ENCODE measurements at regions not wholly inside any gene's neighbourhood (a gene's known extent, or its start where the extent isn't known, plus 50 kb on each side); places are given as distances from the start of the nearest gene placed in this dataset.

DNA sequence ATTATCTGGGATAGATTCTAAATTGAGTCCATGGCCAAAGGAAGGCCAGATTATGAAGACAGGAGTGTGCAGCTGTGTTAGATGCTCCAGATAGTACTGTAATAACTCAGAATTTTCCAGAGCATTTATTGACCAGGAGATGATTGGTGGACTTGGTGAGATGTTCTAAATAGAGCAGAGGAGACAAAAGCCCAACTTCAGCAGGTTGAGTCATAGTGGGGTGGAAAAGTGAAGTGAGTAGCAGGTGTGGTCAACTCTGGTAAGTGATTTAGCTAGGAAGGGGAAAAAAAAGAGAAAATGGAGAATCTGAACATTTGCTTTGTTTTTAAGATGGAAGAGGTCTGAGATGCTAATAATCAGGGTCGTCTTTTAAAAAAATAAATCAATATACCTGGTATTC lies 227.4 kb downstream of the TMEM200A start:
- DNase-seq (ENCODE audit: low read depth, low spot score): no peak
- no peak overlapping the region for H3K27ac ChIP-seq (ENCODE audit: insufficient read depth, low read depth, low read length)
- H3K79me2 ChIP-seq (ENCODE audit: control insufficient read depth, insufficient read depth, low read length): no peaks in the 10 kb centered on the region
- no peak overlapping the region for H2AFZ ChIP-seq (ENCODE audit: low read depth, low read length)
- ChIA-PET CTCF (interaction anchor here (2.5 kb wide), 1 partner anchor 16 kb away, joined by 7 read pairs; no protein-coding TSS in a partner anchor), POLR2A (no interaction called here)
- H3K4me3 ChIP-seq (replicated peaks in 1 of 3; ENCODE audit: insufficient read depth in 1 of 3, low read depth in 1 of 3, low read length in 3 of 3): no peak overlapping the region
- dilution Hi-C loops (cut with MboI; ENCODE audit: extremely low pct_ligation_motif_present, low sequenced_read_pairs) (no loop called here), intact Hi-C loops (cut with micrococcal nuclease) (no loop called here)
- H3K4me2 ChIP-seq (ENCODE audit: insufficient read depth, low read length): no peak overlapping the region
- no peaks in the 10 kb centered on the region for H3K4me1 ChIP-seq (ENCODE audit: control insufficient read depth, extremely low read depth, insufficient read depth, low read length)
- TF ChIP-seq MAX (IDR thresholded peaks at IDR 0.05; ENCODE audit: insufficient read depth, insufficient read length) (no peak), FOS (IDR thresholded peaks at IDR 0.05; ENCODE audit: borderline replicate concordance, insufficient read depth, low read length) (no peak), MYC (IDR thresholded peaks at IDR 0.05; ENCODE audit: low read depth, low read length) (no peak), GATA2 (IDR thresholded peaks at IDR 0.05; ENCODE audit: insufficient read depth, insufficient read length, low read depth, low read length) (no peak), POLR2A (IDR thresholded peaks at IDR 0.05; ENCODE audit: low read depth, low read length) (no peak), POLR2AphosphoS5 (IDR thresholded peaks at IDR 0.05; ENCODE audit: insufficient read depth, low read depth, low read length) (no peak), EZH2 (IDR thresholded peaks at IDR 0.05; ENCODE audit: borderline replicate concordance, low read depth, low read length, severe bottlenecking) (no peak), JUN (IDR thresholded peaks at IDR 0.05; ENCODE audit: borderline replicate concordance, insufficient read depth, insufficient read length, low read depth) (no peak)
- TF ChIP-seq, protein P1, sequence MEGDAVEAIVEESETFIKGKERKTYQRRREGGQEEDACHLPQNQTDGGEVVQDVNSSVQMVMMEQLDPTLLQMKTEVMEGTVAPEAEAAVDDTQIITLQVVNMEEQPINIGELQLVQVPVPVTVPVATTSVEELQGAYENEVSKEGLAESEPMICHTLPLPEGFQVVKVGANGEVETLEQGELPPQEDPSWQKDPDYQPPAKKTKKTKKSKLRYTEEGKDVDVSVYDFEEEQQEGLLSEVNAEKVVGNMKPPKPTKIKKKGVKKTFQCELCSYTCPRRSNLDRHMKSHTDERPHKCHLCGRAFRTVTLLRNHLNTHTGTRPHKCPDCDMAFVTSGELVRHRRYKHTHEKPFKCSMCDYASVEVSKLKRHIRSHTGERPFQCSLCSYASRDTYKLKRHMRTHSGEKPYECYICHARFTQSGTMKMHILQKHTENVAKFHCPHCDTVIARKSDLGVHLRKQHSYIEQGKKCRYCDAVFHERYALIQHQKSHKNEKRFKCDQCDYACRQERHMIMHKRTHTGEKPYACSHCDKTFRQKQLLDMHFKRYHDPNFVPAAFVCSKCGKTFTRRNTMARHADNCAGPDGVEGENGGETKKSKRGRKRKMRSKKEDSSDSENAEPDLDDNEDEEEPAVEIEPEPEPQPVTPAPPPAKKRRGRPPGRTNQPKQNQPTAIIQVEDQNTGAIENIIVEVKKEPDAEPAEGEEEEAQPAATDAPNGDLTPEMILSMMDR (IDR thresholded peaks at IDR 0.05; ENCODE audit: extremely low read depth in 1 of 2, insufficient read depth in 1 of 2, low read depth in 1 of 2, low read length in 2 of 2): no peak
- no peak overlapping the region for H3K9ac ChIP-seq (replicated peaks; ENCODE audit: extremely low read depth, insufficient read depth, low read length)
- FAIRE-seq: no peak
- H3K36me3 ChIP-seq (ENCODE audit: control insufficient read depth in 2 of 2, extremely low read depth in 1 of 2, insufficient read depth in 2 of 2, low read length in 2 of 2): no peaks in the 10 kb centered on the region
- no peaks in the 10 kb centered on the region for H3K27me3 ChIP-seq (ENCODE audit: control insufficient read depth in 2 of 2, insufficient read depth in 2 of 2, low read length in 2 of 2)
- H3K9me1 ChIP-seq (replicated peaks; ENCODE audit: control insufficient read depth, extremely low read depth, insufficient read depth, low read length): no peaks in the 10 kb centered on the region
- no peaks in the 10 kb centered on the region for H3K9me3 ChIP-seq (replicated peaks; ENCODE audit: control insufficient read depth, insufficient read depth, low read length)
- no peaks in the 10 kb centered on the region for H4K20me1 ChIP-seq (replicated peaks; ENCODE audit: control insufficient read depth, extremely low read depth, insufficient read depth, low read length)
- no TSS peak for BruUV-seq (replicated peaks)

Measured in endothelial cell of umbilical vein (primary cell).